Chondrocyte (in vitro differentiated cells): ENCODE measurements at regions not wholly inside any gene's neighbourhood (a gene's known extent, or its start where the extent isn't known, plus 50 kb on each side); places are given as distances from the start of the nearest gene placed in this dataset.

Experiments used
- DNase-seq: peaks from one replicate; pipeline ENCODE4 v3.0.0; 2021; ENCODE audit warnings: mixed read lengths, low spot score
- H3K27ac Mint-ChIP-seq: one replicate; pipeline ENCODE4 v1.8.0; 2021; ENCODE audit warnings: mild to moderate bottlenecking, moderate library complexity, mixed read lengths; ENCODE audit not compliant: unreplicated experiment
- H3K27me3 Mint-ChIP-seq: 2 replicates; pipeline ENCODE4 v1.8.0; 2021; ENCODE audit warnings: low read depth, mixed read lengths
- H3K36me3 Mint-ChIP-seq: 2 replicates; pipeline ENCODE4 v1.8.0; 2021; ENCODE audit warnings: low read depth, mixed read lengths
- H3K4me1 Mint-ChIP-seq: 2 replicates; pipeline ENCODE4 v1.8.0; 2021; ENCODE audit warnings: low read depth, mild to moderate bottlenecking, mixed read lengths
- H3K4me3 Mint-ChIP-seq: one replicate; pipeline ENCODE4 v1.8.0; 2021; ENCODE audit warnings: mild to moderate bottlenecking, moderate library complexity, mixed read lengths; ENCODE audit not compliant: unreplicated experiment
- H3K9me3 Mint-ChIP-seq: 2 replicates; pipeline ENCODE4 v1.8.0; 2021; ENCODE audit warnings: low read depth, mixed read lengths
- TF ChIP-seq, protein P1 (sequence below): fragments of 200-600 bp; sonication (generic); IDR thresholded peaks from 2 replicates; pipeline ENCODE4 v1.5.0; 2021; ENCODE audit warnings: antibody characterized with exemption, mild to moderate bottlenecking, moderate library complexity

DNA sequence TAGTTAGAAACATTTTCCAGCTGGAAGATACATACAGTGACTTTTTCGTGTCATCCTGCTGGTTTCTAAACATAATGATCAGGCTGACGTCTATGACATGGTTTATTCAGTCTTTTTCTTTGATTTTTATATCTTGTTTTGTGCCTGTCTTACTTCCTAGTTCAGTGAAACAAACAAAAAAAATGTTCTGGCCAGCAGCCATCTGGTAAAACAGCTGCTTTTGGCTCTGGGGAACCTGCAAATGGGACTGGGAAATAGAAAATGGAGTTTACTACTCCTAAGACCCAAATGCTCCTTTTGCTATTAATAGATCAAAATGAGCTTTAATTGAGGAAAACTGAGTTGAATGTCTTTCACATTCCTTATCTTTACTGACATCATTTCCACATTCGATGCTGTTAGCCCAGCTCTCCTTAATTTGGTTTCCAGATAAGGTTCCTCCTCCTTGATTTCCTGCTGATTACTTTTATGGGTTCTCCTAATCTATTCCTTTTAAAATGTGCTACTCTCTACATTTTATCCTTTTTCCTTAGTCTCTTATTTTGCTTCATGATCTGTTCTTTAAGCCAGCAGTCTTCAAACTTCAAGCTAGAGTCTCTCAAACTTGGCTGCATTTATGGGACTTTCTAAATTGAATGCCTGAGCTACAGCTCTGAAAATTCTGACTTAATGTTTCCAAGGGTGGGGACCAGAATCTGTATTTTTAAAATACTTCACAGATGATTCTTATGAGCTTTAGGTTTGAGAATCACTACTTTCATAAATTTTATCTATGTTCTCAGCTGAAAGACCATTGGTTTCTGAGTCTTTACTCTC is 499.5 kb downstream of the ANKRD50 start:
- Mint-ChIP-seq H3K27ac (no peak overlapping the region), H3K4me3 (no peak overlapping the region), H3K27me3 (no peaks in the 10 kb centered on the region), H3K9me3 (no peaks in the 10 kb centered on the region), H3K36me3 (no peaks in the 10 kb centered on the region), H3K4me1 (peaks cover 25% of the 10 kb centered on the region)
- DNase-seq = no peak
- TF ChIP-seq, protein P1, sequence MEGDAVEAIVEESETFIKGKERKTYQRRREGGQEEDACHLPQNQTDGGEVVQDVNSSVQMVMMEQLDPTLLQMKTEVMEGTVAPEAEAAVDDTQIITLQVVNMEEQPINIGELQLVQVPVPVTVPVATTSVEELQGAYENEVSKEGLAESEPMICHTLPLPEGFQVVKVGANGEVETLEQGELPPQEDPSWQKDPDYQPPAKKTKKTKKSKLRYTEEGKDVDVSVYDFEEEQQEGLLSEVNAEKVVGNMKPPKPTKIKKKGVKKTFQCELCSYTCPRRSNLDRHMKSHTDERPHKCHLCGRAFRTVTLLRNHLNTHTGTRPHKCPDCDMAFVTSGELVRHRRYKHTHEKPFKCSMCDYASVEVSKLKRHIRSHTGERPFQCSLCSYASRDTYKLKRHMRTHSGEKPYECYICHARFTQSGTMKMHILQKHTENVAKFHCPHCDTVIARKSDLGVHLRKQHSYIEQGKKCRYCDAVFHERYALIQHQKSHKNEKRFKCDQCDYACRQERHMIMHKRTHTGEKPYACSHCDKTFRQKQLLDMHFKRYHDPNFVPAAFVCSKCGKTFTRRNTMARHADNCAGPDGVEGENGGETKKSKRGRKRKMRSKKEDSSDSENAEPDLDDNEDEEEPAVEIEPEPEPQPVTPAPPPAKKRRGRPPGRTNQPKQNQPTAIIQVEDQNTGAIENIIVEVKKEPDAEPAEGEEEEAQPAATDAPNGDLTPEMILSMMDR = no peak

DNA sequence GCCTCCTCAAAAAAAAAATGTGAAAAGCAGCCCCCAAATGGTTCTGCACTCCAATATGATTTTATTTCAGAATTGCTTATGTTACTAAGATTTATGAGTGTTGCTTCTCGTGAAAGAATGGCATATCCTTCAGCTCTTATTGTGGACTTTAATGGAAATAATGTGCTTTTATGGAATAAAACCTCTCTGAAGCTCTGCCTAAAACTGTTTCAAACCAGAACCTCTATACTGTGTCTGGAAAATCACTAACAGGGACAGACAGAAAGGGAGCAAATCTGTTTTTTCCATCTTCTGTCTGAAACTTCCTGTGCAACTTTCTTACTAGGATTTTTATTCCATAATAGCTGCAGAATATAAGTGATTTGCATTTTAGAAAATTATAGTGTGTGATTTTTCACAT is 493.1 kb downstream of the ANKRD50 start:
- no peaks in the 10 kb centered on the region for H3K36me3 Mint-ChIP-seq
- peaks cover 6% of the 10 kb centered on the region for H3K9me3 Mint-ChIP-seq
- no peak for DNase-seq
- no peaks in the 10 kb centered on the region for H3K27me3 Mint-ChIP-seq
- no peaks in the 10 kb centered on the region for H3K4me1 Mint-ChIP-seq
- H3K4me3 Mint-ChIP-seq = no peak overlapping the region
- TF ChIP-seq, protein P1 = no peak
- no peak overlapping the region for H3K27ac Mint-ChIP-seq

DNA sequence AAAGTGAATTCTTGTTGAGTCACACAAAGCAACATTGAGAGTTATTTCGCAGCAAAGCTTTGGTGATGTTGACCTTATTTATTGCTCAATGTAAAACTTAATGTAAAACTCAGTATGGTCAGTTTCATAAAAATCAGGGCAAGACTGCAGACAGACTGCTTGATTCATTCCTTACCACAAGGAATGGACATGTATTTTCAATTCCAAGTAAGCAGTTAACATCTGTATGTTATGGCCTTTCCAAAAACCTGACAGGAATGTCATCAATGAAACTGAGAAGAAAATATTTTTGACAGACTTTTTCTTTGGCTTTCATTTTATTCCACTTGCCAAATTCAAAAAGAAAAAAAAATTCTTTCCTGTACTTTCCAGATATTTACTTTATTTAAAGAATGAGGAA is 488.3 kb downstream of the ANKRD50 start:
- Mint-ChIP-seq H3K4me3 (no peak overlapping the region), H3K27ac (no peak overlapping the region), H3K4me1 (no peaks in the 10 kb centered on the region), H3K9me3 (peaks cover 24% of the 10 kb centered on the region), H3K36me3 (peaks cover 3% of the 10 kb centered on the region), H3K27me3 (no peaks in the 10 kb centered on the region)
- TF ChIP-seq, protein P1 = no peak
- DNase-seq = no peak

GRCh38 chr4:124227981-124228380 is 484.6 kb downstream of the ANKRD50 start:
- DNase-seq = no peak
- no peak overlapping the region for H3K27ac Mint-ChIP-seq
- TF ChIP-seq, protein P1 = no peak
- no peaks in the 10 kb centered on the region for H3K27me3 Mint-ChIP-seq
- H3K4me1 Mint-ChIP-seq = peaks cover 2% of the 10 kb centered on the region
- H3K4me3 Mint-ChIP-seq = no peak overlapping the region
- H3K9me3 Mint-ChIP-seq = peaks cover 22% of the 10 kb centered on the region
- peaks cover 3% of the 10 kb centered on the region for H3K36me3 Mint-ChIP-seq

DNA sequence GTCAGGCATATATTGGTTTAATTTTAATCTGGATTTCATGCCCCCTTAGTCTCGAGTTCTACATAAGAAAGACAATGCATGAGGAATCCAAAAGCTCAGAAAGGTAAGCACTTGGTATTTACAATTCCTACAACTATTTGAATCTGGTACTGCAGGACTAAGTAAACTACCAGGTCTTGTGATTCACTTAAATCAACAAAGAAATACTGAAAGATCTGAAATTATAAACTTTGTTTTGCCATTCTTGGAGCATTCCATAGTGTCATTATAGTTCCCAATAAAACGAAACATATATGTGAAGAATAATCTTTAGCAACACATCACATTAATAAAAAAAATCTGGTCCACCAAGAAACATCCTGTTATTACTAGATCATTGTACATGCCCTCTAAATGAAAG is 482.3 kb downstream of the ANKRD50 start:
- H3K9me3 Mint-ChIP-seq = peaks cover 19% of the 10 kb centered on the region
- TF ChIP-seq, protein P1 = no peak
- no peak overlapping the region for H3K4me3 Mint-ChIP-seq
- H3K27ac Mint-ChIP-seq = no peak overlapping the region
- H3K36me3 Mint-ChIP-seq = peaks cover 3% of the 10 kb centered on the region
- H3K27me3 Mint-ChIP-seq = no peaks in the 10 kb centered on the region
- H3K4me1 Mint-ChIP-seq = peaks cover 2% of the 10 kb centered on the region
- no peak for DNase-seq
